ENCODE measurements at regions not wholly inside any gene's neighbourhood (a gene's known extent, or its start where the extent isn't known, plus 50 kb on each side); places are given as distances from the start of the nearest gene placed in this dataset.

- TF ChIP-seq CREB1 (IDR thresholded peaks at IDR 0.05; ENCODE audit: low read depth) (no peak), TEAD4 (IDR thresholded peaks at IDR 0.05) (no peak), YY1 (IDR thresholded peaks at IDR 0.05; ENCODE audit: low read depth) (no peak), CEBPB (IDR thresholded peaks at IDR 0.05) (no peak), REST (IDR thresholded peaks at IDR 0.05; ENCODE audit: low read depth) (no peak), MAX (IDR thresholded peaks at IDR 0.05) (no peak), EP300 (IDR thresholded peaks at IDR 0.05; ENCODE audit: borderline replicate concordance) (no peak), USF1 (IDR thresholded peaks at IDR 0.05) (no peak), TCF12 (IDR thresholded peaks at IDR 0.05; ENCODE audit: low read depth) (no peak), TAF1 (IDR thresholded peaks at IDR 0.05; ENCODE audit: low read depth) (no peak), ZBTB7A (IDR thresholded peaks at IDR 0.05; ENCODE audit: low read depth) (no peak)
These were observed 243.2 kb downstream of the SNX10 start for GRCh38 chr7:26534649-26535482.

GRCh38 chr7:26535483-26536007, 243.9 kb downstream of the SNX10 start:
- TF ChIP-seq REST (IDR thresholded peaks at IDR 0.05; ENCODE audit: low read depth) (no peak), USF1 (IDR thresholded peaks at IDR 0.05) (no peak), CEBPB (IDR thresholded peaks at IDR 0.05) (no peak), RAD21 (IDR thresholded peaks at IDR 0.05; ENCODE audit: low read depth) (no peak), NFIC (IDR thresholded peaks at IDR 0.05) (no peak), CREB1 (IDR thresholded peaks at IDR 0.05; ENCODE audit: low read depth) (no peak), MAX (IDR thresholded peaks at IDR 0.05) (no peak), ZBTB7A (IDR thresholded peaks at IDR 0.05; ENCODE audit: low read depth) (no peak), TAF1 (IDR thresholded peaks at IDR 0.05; ENCODE audit: low read depth) (no peak), FOXM1 (IDR thresholded peaks at IDR 0.05; ENCODE audit: borderline replicate concordance, low read depth) (no peak), YY1 (IDR thresholded peaks at IDR 0.05; ENCODE audit: low read depth) (no peak), EP300 (IDR thresholded peaks at IDR 0.05; ENCODE audit: borderline replicate concordance) (no peak), TEAD4 (IDR thresholded peaks at IDR 0.05) (no peak), TCF12 (IDR thresholded peaks at IDR 0.05; ENCODE audit: low read depth) (no peak), EGR1 (IDR thresholded peaks at IDR 0.05) (no peak)

- TF ChIP-seq ZBTB7A (IDR thresholded peaks at IDR 0.05; ENCODE audit: low read depth), result no peak
- no peak for TF ChIP-seq CREB1 (IDR thresholded peaks at IDR 0.05; ENCODE audit: low read depth)
- TF ChIP-seq TEAD4 (IDR thresholded peaks at IDR 0.05), result no peak
- TF ChIP-seq MAX (IDR thresholded peaks at IDR 0.05), result no peak
- no peak for TF ChIP-seq EGR1 (IDR thresholded peaks at IDR 0.05)
- TF ChIP-seq TAF1 (IDR thresholded peaks at IDR 0.05; ENCODE audit: low read depth), result no peak
- TF ChIP-seq RAD21 (IDR thresholded peaks at IDR 0.05; ENCODE audit: low read depth), result no peak
- no peak for TF ChIP-seq REST (IDR thresholded peaks at IDR 0.05; ENCODE audit: low read depth)
- TF ChIP-seq EP300 (IDR thresholded peaks at IDR 0.05; ENCODE audit: borderline replicate concordance), result no peak
These were observed 246.6 kb downstream of the SNX10 start for GRCh38 chr7:26538216-26538615.

- TF ChIP-seq TEAD4 (IDR thresholded peaks at IDR 0.05) (no peak), TCF12 (IDR thresholded peaks at IDR 0.05; ENCODE audit: low read depth) (no peak), YY1 (IDR thresholded peaks at IDR 0.05; ENCODE audit: low read depth) (no peak), NFIC (IDR thresholded peaks at IDR 0.05) (no peak), FOXM1 (IDR thresholded peaks at IDR 0.05; ENCODE audit: borderline replicate concordance, low read depth) (no peak), EP300 (IDR thresholded peaks at IDR 0.05; ENCODE audit: borderline replicate concordance) (no peak), CREB1 (IDR thresholded peaks at IDR 0.05; ENCODE audit: low read depth) (no peak), REST (IDR thresholded peaks at IDR 0.05; ENCODE audit: low read depth) (no peak), ZBTB7A (IDR thresholded peaks at IDR 0.05; ENCODE audit: low read depth) (no peak), USF1 (IDR thresholded peaks at IDR 0.05) (no peak), MAX (IDR thresholded peaks at IDR 0.05) (no peak)
These were observed 247.0 kb downstream of the SNX10 start for GRCh38 chr7:26538689-26539088.

All from Ishikawa (cell line).